ENCODE measurements at regions not wholly inside any gene's neighbourhood (a gene's known extent, or its start where the extent isn't known, plus 50 kb on each side); places are given as distances from the start of the nearest gene placed in this dataset.

- 17% methylated on average over 12 of the region's 12 CpGs for WGBS (ENCODE audit: insufficient coverage, insufficient replicate concordance, low lambda C conversion rate, missing lambda C conversion rate)
- ChIA-PET SMC1A (ENCODE audit: uncharacterized antibody, unreplicated experiment) (no interaction called here), CTCF (no interaction called here), RAD21 (ENCODE audit: unreplicated experiment) (no interaction called here), POLR2A (no interaction called here)
- Histone ChIP-seq H3K27ac (ENCODE audit: control insufficient read depth, insufficient read depth) (no peak overlapping the region), H3K36me3 (ENCODE audit: control insufficient read depth in 2 of 2, insufficient read depth in 2 of 2, low read length in 1 of 2) (no peaks in the 10 kb centered on the region), H3K79me2 (ENCODE audit: control insufficient read depth, insufficient read depth, low read length) (no peaks in the 10 kb centered on the region), H3K27me3 (replicated peaks in 1 of 2; ENCODE audit: control insufficient read depth in 2 of 2, insufficient read depth in 2 of 2, low read length in 1 of 2) (no peaks in the 10 kb centered on the region; a peak in 1 of 4 replicates), H3K4me2 (ENCODE audit: control insufficient read depth, insufficient read depth) (no peak overlapping the region), H4K20me1 (ENCODE audit: control insufficient read depth, insufficient read depth) (no peaks in the 10 kb centered on the region), H3K9me3 (replicated peaks; ENCODE audit: control insufficient read depth, insufficient read depth, low read length) (no peaks in the 10 kb centered on the region), H3K4me3 (no peak overlapping the region), H3K9ac (ENCODE audit: control insufficient read depth, insufficient read depth, low read length) (no peak overlapping the region), H3K4me1 (ENCODE audit: control insufficient read depth, insufficient read depth, low read length) (no peaks in the 10 kb centered on the region), H2AFZ (ENCODE audit: control insufficient read depth, low read depth, low read length) (no peak overlapping the region)
- no TSS peak for BruUV-seq (replicated peaks)
- ATAC-seq (no peak), FAIRE-seq (no peak), DNase-seq (ENCODE audit: low read depth, low spot score) (no peak)
- intact Hi-C loops (cut with micrococcal nuclease; ENCODE audit: unreplicated experiment) (no loop called here), in situ Hi-C loops (cut with MboI) (no loop called here)
- TF ChIP-seq ZNF207 (IDR thresholded peaks at IDR 0.05; ENCODE audit: borderline replicate concordance) (no peak), E4F1 (IDR thresholded peaks at IDR 0.05; ENCODE audit: borderline replicate concordance, partially characterized antibody) (no peak), NFXL1 (IDR thresholded peaks at IDR 0.05; ENCODE audit: borderline replicate concordance) (no peak), ZNF384 (IDR thresholded peaks at IDR 0.05; ENCODE audit: borderline replicate concordance, low read depth, low read length) (no peak), ZNF687 (IDR thresholded peaks at IDR 0.05) (no peak), CBX3 (IDR thresholded peaks at IDR 0.05; ENCODE audit: borderline replicate concordance, low read depth) (no peak), SMARCA5 (IDR thresholded peaks at IDR 0.05) (no peak), ATF3 (IDR thresholded peaks at IDR 0.05; ENCODE audit: borderline replicate concordance, extremely low read depth, low read depth, low read length) (no peak), NR2C1 (IDR thresholded peaks at IDR 0.05) (no peak), CREM (IDR thresholded peaks at IDR 0.05; ENCODE audit: low read depth) (no peak), JUNB (IDR thresholded peaks at IDR 0.05) (no peak), KLF5 (IDR thresholded peaks at IDR 0.05; ENCODE audit: partially characterized antibody) (no peak), LARP7 (IDR thresholded peaks at IDR 0.05) (no peak)
- TF ChIP-seq, protein P1, sequence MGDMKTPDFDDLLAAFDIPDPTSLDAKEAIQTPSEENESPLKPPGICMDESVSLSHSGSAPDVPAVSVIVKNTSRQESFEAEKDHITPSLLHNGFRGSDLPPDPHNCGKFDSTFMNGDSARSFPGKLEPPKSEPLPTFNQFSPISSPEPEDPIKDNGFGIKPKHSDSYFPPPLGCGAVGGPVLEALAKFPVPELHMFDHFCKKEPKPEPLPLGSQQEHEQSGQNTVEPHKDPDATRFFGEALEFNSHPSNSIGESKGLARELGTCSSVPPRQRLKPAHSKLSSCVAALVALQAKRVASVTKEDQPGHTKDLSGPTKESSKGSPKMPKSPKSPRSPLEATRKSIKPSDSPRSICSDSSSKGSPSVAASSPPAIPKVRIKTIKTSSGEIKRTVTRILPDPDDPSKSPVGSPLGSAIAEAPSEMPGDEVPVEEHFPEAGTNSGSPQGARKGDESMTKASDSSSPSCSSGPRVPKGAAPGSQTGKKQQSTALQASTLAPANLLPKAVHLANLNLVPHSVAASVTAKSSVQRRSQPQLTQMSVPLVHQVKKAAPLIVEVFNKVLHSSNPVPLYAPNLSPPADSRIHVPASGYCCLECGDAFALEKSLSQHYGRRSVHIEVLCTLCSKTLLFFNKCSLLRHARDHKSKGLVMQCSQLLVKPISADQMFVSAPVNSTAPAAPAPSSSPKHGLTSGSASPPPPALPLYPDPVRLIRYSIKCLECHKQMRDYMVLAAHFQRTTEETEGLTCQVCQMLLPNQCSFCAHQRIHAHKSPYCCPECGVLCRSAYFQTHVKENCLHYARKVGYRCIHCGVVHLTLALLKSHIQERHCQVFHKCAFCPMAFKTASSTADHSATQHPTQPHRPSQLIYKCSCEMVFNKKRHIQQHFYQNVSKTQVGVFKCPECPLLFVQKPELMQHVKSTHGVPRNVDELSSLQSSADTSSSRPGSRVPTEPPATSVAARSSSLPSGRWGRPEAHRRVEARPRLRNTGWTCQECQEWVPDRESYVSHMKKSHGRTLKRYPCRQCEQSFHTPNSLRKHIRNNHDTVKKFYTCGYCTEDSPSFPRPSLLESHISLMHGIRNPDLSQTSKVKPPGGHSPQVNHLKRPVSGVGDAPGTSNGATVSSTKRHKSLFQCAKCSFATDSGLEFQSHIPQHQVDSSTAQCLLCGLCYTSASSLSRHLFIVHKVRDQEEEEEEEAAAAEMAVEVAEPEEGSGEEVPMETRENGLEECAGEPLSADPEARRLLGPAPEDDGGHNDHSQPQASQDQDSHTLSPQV (IDR thresholded peaks at IDR 0.05), result no peak
Observed at GRCh38 chr9:88786291-88787079, 204.8 kb upstream of the S1PR3 start.
